ENCODE measurements at regions not wholly inside any gene's neighbourhood (a gene's known extent, or its start where the extent isn't known, plus 50 kb on each side); places are given as distances from the start of the nearest gene placed in this dataset.
"Not testable (repeated sequence)": the region's sequence is repeated elsewhere in the genome, so short reads cannot be mapped to it uniquely, and the experiment has no call there.

- DNase-seq (ENCODE audit: low spot score), result no peak
Measured at GRCh38 chr9:86575137-86575536, 220.9 kb upstream of the TUT7 start.

- peak; percentile 61 for DNase-seq (ENCODE audit: low spot score)
Measured at GRCh38 chr9:86573886-86574285, 219.7 kb upstream of the TUT7 start.

GRCh38 chr9:86572904-86573303, 218.7 kb upstream of the TUT7 start:
- DNase-seq (ENCODE audit: low spot score), result no peak

GRCh38 chr9:86565603-86566002, 211.4 kb upstream of the TUT7 start:
- not testable (repeated sequence) for DNase-seq (ENCODE audit: low spot score)

- no peak for DNase-seq (ENCODE audit: low spot score)
Measured at GRCh38 chr9:86563936-86564335, 209.7 kb upstream of the TUT7 start.

- peak; percentile 30 for DNase-seq (ENCODE audit: low spot score)
Measured at GRCh38 chr9:86563350-86563749, 209.1 kb upstream of the TUT7 start.

- no peak for DNase-seq (ENCODE audit: low spot score)
Measured at GRCh38 chr9:86562691-86563090, 208.5 kb upstream of the TUT7 start.

- no peak for DNase-seq (ENCODE audit: low spot score)
Measured at GRCh38 chr9:86557918-86558317, 203.7 kb upstream of the TUT7 start.

GRCh38 chr9:86557063-86557766, 203.0 kb upstream of the TUT7 start:
- DNase-seq (ENCODE audit: low spot score), result peak; percentile 90

- DNase-seq (ENCODE audit: low spot score), result no peak
Measured at GRCh38 chr9:86555661-86556060, 201.5 kb upstream of the TUT7 start.

- no peak for DNase-seq (ENCODE audit: low spot score)
Measured at GRCh38 chr9:86550401-86550800, 196.2 kb upstream of the TUT7 start.

GRCh38 chr9:86549920-86550319, 195.7 kb upstream of the TUT7 start:
- DNase-seq (ENCODE audit: low spot score), result peak; percentile 30

GRCh38 chr9:86549401-86549811, 195.2 kb upstream of the TUT7 start:
- peak; percentile 74 for DNase-seq (ENCODE audit: low spot score)

GRCh38 chr9:86548220-86548619, 194.0 kb upstream of the TUT7 start:
- DNase-seq (ENCODE audit: low spot score), result no peak

- DNase-seq (ENCODE audit: low spot score), result no peak
Measured at GRCh38 chr9:86547571-86547970, 193.4 kb upstream of the TUT7 start.

GRCh38 chr9:86546712-86547111, 192.5 kb upstream of the TUT7 start:
- DNase-seq (ENCODE audit: low spot score), result no peak

GRCh38 chr9:86545090-86545489, 190.9 kb upstream of the TUT7 start:
- peak; percentile 43 for DNase-seq (ENCODE audit: low spot score)

GRCh38 chr9:86541014-86541570, 186.9 kb upstream of the TUT7 start:
- no peak for DNase-seq (ENCODE audit: low spot score)

GRCh38 chr9:86535406-86535915, 181.3 kb upstream of the TUT7 start:
- no peak for DNase-seq (ENCODE audit: low spot score)

- DNase-seq (ENCODE audit: low spot score), result peak; percentile 73
Measured at GRCh38 chr9:86534572-86535258, 180.5 kb upstream of the TUT7 start.

- DNase-seq (ENCODE audit: low spot score), result no peak
Measured at GRCh38 chr9:86531971-86532640, 177.9 kb upstream of the TUT7 start.

- DNase-seq (ENCODE audit: low spot score), result no peak
Measured at GRCh38 chr9:86531273-86531970, 177.2 kb upstream of the TUT7 start.

Data from AG08395 (cell line).